ENCODE measurements at regions not wholly inside any gene's neighbourhood (a gene's known extent, or its start where the extent isn't known, plus 50 kb on each side); places are given as distances from the start of the nearest gene placed in this dataset.

GRCh38 chr13:56314765-56315164, 826.0 kb upstream of the PRR20A start:
- TF ChIP-seq LEF1 (IDR thresholded peaks at IDR 0.05; ENCODE audit: borderline replicate concordance) (no peak), ARNT (IDR thresholded peaks at IDR 0.05) (no peak), HDGF (IDR thresholded peaks at IDR 0.05; ENCODE audit: borderline replicate concordance) (no peak), FOXA1 (IDR thresholded peaks at IDR 0.05) (no peak), PKNOX1 (IDR thresholded peaks at IDR 0.05) (no peak), FOXM1 (IDR thresholded peaks at IDR 0.05; ENCODE audit: borderline replicate concordance) (no peak), SP1 (IDR thresholded peaks at IDR 0.05) (no peak), ZNF384 (IDR thresholded peaks at IDR 0.05) (no peak), NFRKB (IDR thresholded peaks at IDR 0.05) (no peak), FOXK2 (IDR thresholded peaks at IDR 0.05) (no peak), ELF4 (IDR thresholded peaks at IDR 0.05) (no peak), TARDBP (IDR thresholded peaks at IDR 0.05) (no peak)
- no peak for DNase-seq (ENCODE audit: extremely low spot score)
- CTCF ChIA-PET, result no interaction called here
- POLR2A ChIA-PET, result no interaction called here

GRCh38 chr13:56317841-56318240, 822.9 kb upstream of the PRR20A start:
- CTCF ChIA-PET, result no interaction called here
- no peak for TF ChIP-seq FOXK2 (IDR thresholded peaks at IDR 0.05)
- TF ChIP-seq FOXA1 (IDR thresholded peaks at IDR 0.05), result no peak
- TF ChIP-seq ELF4 (IDR thresholded peaks at IDR 0.05), result no peak
- TF ChIP-seq HDGF (IDR thresholded peaks at IDR 0.05; ENCODE audit: borderline replicate concordance), result no peak
- no peak for TF ChIP-seq ZNF384 (IDR thresholded peaks at IDR 0.05)
- TF ChIP-seq PKNOX1 (IDR thresholded peaks at IDR 0.05), result no peak
- TF ChIP-seq SP1 (IDR thresholded peaks at IDR 0.05), result no peak
- no peak for TF ChIP-seq L3MBTL2 (conservative IDR thresholded peaks at IDR 0.05)
- TF ChIP-seq TARDBP (IDR thresholded peaks at IDR 0.05), result no peak
- TF ChIP-seq NFRKB (IDR thresholded peaks at IDR 0.05), result no peak
- TF ChIP-seq SUZ12 (IDR thresholded peaks at IDR 0.05), result no peak
- TF ChIP-seq BHLHE40 (IDR thresholded peaks at IDR 0.05; ENCODE audit: borderline replicate concordance), result no peak
- no peak for TF ChIP-seq CTBP1 (IDR thresholded peaks at IDR 0.05; ENCODE audit: borderline replicate concordance)
- TF ChIP-seq LEF1 (IDR thresholded peaks at IDR 0.05; ENCODE audit: borderline replicate concordance), result no peak
- TF ChIP-seq ARNT (IDR thresholded peaks at IDR 0.05), result no peak
- no peak for TF ChIP-seq FOXM1 (IDR thresholded peaks at IDR 0.05; ENCODE audit: borderline replicate concordance)
- POLR2A ChIA-PET, result no interaction called here
- no peak for DNase-seq (ENCODE audit: extremely low spot score)

GRCh38 chr13:56332671-56333070, 808.0 kb upstream of the PRR20A start:
- CTCF ChIA-PET, result no interaction called here
- POLR2A ChIA-PET, result no interaction called here
- DNase-seq (ENCODE audit: extremely low spot score), result no peak
- no peak for TF ChIP-seq TARDBP (IDR thresholded peaks at IDR 0.05)
- no peak for TF ChIP-seq BHLHE40 (IDR thresholded peaks at IDR 0.05; ENCODE audit: borderline replicate concordance)
- no peak for TF ChIP-seq L3MBTL2 (conservative IDR thresholded peaks at IDR 0.05)

GRCh38 chr13:56335775-56336174, 804.9 kb upstream of the PRR20A start:
- no peak for DNase-seq (ENCODE audit: extremely low spot score)
- CTCF ChIA-PET, result no interaction called here
- POLR2A ChIA-PET, result no interaction called here
- TF ChIP-seq FOXK2 (IDR thresholded peaks at IDR 0.05), result no peak
- TF ChIP-seq NFRKB (IDR thresholded peaks at IDR 0.05), result no peak
- no peak for TF ChIP-seq FOXA1 (IDR thresholded peaks at IDR 0.05)
- no peak for TF ChIP-seq FOXM1 (IDR thresholded peaks at IDR 0.05; ENCODE audit: borderline replicate concordance)
- no peak for TF ChIP-seq SP1 (IDR thresholded peaks at IDR 0.05)
- TF ChIP-seq CTBP1 (IDR thresholded peaks at IDR 0.05; ENCODE audit: borderline replicate concordance), result no peak
- TF ChIP-seq SUZ12 (IDR thresholded peaks at IDR 0.05), result no peak
- TF ChIP-seq ZNF384 (IDR thresholded peaks at IDR 0.05), result no peak
- no peak for TF ChIP-seq ARNT (IDR thresholded peaks at IDR 0.05)
- TF ChIP-seq LEF1 (IDR thresholded peaks at IDR 0.05; ENCODE audit: borderline replicate concordance), result no peak
- TF ChIP-seq L3MBTL2 (conservative IDR thresholded peaks at IDR 0.05), result no peak
- TF ChIP-seq ELF4 (IDR thresholded peaks at IDR 0.05), result no peak
- no peak for TF ChIP-seq HDGF (IDR thresholded peaks at IDR 0.05; ENCODE audit: borderline replicate concordance)
- TF ChIP-seq PKNOX1 (IDR thresholded peaks at IDR 0.05), result no peak
- no peak for TF ChIP-seq BHLHE40 (IDR thresholded peaks at IDR 0.05; ENCODE audit: borderline replicate concordance)

GRCh38 chr13:56338421-56338820, 802.3 kb upstream of the PRR20A start:
- DNase-seq (ENCODE audit: extremely low spot score), result no peak
- TF ChIP-seq LEF1 (IDR thresholded peaks at IDR 0.05; ENCODE audit: borderline replicate concordance) (no peak), ELF4 (IDR thresholded peaks at IDR 0.05) (no peak), ARNT (IDR thresholded peaks at IDR 0.05) (no peak), FOXK2 (IDR thresholded peaks at IDR 0.05) (no peak), NFRKB (IDR thresholded peaks at IDR 0.05) (no peak)
- CTCF ChIA-PET, result no interaction called here
- POLR2A ChIA-PET, result no interaction called here

GRCh38 chr13:56347014-56347413, 793.7 kb upstream of the PRR20A start:
- no peak for DNase-seq (ENCODE audit: extremely low spot score)
- TF ChIP-seq PKNOX1 (IDR thresholded peaks at IDR 0.05), result 0 out of 2 replicates have a peak, but pooled peaks have one; percentile 4
- no peak for TF ChIP-seq BHLHE40 (IDR thresholded peaks at IDR 0.05; ENCODE audit: borderline replicate concordance)
- TF ChIP-seq ZNF384 (IDR thresholded peaks at IDR 0.05), result peak; percentile 64; the same call in 1 of the 2 replicates
- POLR2A ChIA-PET, result no interaction called here
- CTCF ChIA-PET, result no interaction called here
